ENCODE measurements at regions not wholly inside any gene's neighbourhood (a gene's known extent, or its start where the extent isn't known, plus 50 kb on each side); places are given as distances from the start of the nearest gene placed in this dataset.

- TF ChIP-seq CTCF (conservative IDR thresholded peaks at IDR 0.05 in 1 of 2, IDR thresholded peaks at IDR 0.05 in 1 of 2; ENCODE audit: extremely low read depth in 1 of 2, insufficient read depth in 1 of 2, low read depth in 1 of 2, low read length in 2 of 2) (no peak), EZH2 (IDR thresholded peaks at IDR 0.05; ENCODE audit: borderline replicate concordance, low read length) (no peak)
Observed at GRCh38 chrX:150035531-150035930, 97.2 kb upstream of the EOLA2 start.
